Mucosa of descending colon (tissue), 3 donors: ENCODE measurements at regions not wholly inside any gene's neighbourhood (a gene's known extent, or its start where the extent isn't known, plus 50 kb on each side); places are given as distances from the start of the nearest gene placed in this dataset.

ENCODE experiments used
- ATAC-seq: fragments of 200-7000 bp; cut with Tn5 transposase; one replicate; pipeline ENCODE4 v1.9.1; 2020; ENCODE audit warnings: mild to moderate bottlenecking, moderate library complexity
- DNase-seq, 3 donors: peaks; one replicate each; pipeline ENCODE4 v3.0.0-alpha.2; 2020
- H3K36me3 ChIP-seq: fragments of 200-600 bp; one replicate; pipeline ENCODE4 v1.8.0; 2021; ENCODE audit warnings: low read depth, mild to moderate bottlenecking
- H3K4me1 ChIP-seq: fragments of 200-600 bp; one replicate; pipeline ENCODE4 v1.8.0; 2021; ENCODE audit warnings: low read depth, mild to moderate bottlenecking
- H3K4me3 ChIP-seq: fragments of 200-600 bp; one replicate; pipeline ENCODE4 v1.8.0; 2021; ENCODE audit warnings: mild to moderate bottlenecking
- H3K9me3 ChIP-seq: fragments of 200-600 bp; one replicate; pipeline ENCODE4 v1.8.0; 2021; ENCODE audit warnings: mild to moderate bottlenecking
- intact Hi-C, 2 donors: fragments of 100-400 bp; cut with DNase I in 1 of 2; cut with micrococcal nuclease in 1 of 2; formaldehyde crosslinking; loops; one replicate each; pipeline versions ENCODE4 v1.11.0 to v1.11.1; 2022; cut with DNase I, micrococcal nuclease
- TF ChIP-seq, protein P1 (sequence below): fragments of 200-600 bp; IDR thresholded peaks from one replicate; pipeline ENCODE4 v1.8.0; 2022; ENCODE audit warnings: antibody characterized with exemption, mild to moderate bottlenecking
- donor health status: DM: no; HTN: no; CAD: no; lungs with moderate emphysema.
- donor health status: DM: no; HTN: no; CAD: no.
- donor health status: DM: no; HTN: yes; CAD: no.

DNA sequence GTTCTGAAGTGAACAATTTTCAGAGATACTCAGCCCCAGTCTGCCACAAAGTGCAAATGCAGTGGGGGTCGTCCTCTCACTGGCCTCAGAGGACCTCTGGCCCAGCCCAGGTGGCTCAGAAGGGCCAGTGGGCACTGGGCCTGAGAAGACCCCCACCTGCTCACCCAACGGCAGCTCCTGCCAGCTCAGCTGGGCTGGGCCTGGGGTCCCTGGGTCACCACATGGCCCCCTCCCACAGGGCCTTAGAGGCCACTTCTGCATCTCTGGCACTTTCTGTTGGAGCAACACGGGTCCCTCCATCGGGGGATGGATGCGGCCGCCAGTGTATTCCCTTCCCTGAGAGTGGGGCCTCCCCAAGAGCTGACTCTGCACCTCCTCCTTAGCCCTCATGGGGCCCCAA lies 262.7 kb upstream of the KCNH8 start:
- Histone ChIP-seq H3K4me1 (no peaks in the 10 kb centered on the region), H3K4me3 (no peak overlapping the region), H3K9me3 (no peaks in the 10 kb centered on the region), H3K36me3 (no peaks in the 10 kb centered on the region)
- DNase-seq (peak in 1 of 3 donors; percentile 15), ATAC-seq (no peak)
- TF ChIP-seq, protein P1, sequence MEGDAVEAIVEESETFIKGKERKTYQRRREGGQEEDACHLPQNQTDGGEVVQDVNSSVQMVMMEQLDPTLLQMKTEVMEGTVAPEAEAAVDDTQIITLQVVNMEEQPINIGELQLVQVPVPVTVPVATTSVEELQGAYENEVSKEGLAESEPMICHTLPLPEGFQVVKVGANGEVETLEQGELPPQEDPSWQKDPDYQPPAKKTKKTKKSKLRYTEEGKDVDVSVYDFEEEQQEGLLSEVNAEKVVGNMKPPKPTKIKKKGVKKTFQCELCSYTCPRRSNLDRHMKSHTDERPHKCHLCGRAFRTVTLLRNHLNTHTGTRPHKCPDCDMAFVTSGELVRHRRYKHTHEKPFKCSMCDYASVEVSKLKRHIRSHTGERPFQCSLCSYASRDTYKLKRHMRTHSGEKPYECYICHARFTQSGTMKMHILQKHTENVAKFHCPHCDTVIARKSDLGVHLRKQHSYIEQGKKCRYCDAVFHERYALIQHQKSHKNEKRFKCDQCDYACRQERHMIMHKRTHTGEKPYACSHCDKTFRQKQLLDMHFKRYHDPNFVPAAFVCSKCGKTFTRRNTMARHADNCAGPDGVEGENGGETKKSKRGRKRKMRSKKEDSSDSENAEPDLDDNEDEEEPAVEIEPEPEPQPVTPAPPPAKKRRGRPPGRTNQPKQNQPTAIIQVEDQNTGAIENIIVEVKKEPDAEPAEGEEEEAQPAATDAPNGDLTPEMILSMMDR: no peak
- intact Hi-C loops: no loop called here

DNA sequence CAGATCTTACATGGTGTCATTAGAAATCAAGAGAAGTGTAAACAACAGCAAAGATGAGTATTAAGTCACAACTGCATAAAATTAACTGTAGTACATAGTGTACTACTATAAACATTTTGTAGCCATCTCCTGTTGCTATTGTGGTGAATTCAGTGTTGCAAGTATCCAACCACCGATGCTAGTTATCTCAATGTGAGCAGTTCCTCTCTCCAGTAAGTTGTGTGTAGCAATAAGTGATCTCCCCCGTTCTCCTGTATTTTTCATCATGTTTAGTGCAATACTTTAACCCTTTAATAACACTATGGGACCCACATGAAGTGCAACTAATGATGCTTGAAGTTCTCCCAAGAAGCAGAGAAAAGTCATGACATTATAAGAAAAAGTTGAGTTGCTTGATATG lies 264.7 kb upstream of the KCNH8 start:
- Histone ChIP-seq H3K36me3 (no peaks in the 10 kb centered on the region), H3K9me3 (no peaks in the 10 kb centered on the region), H3K4me1 (no peaks in the 10 kb centered on the region), H3K4me3 (no peak overlapping the region)
- intact Hi-C loops: no loop called here
- DNase-seq: no peak
- ATAC-seq: no peak
- TF ChIP-seq, protein P1: no peak

DNA sequence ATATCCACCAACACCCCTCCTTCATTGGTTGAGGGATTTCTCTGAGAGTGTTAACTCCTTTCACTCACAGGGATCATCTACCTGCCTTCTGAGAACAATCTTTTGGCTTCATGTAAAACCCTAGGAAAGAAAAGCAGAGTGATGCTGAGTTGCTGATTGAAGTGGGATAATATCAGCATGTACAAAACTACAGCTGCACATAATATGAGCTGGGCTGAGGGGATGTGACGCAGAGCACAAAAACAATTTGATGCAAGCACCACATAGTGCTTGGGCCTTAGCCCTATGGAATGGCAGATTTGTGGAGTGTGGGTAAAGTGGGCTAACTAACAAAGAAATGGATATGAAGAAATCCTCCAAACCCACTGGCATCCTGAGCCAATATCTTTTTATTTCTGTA lies 267.6 kb upstream of the KCNH8 start:
- no peak for DNase-seq
- Histone ChIP-seq H3K9me3 (no peaks in the 10 kb centered on the region), H3K4me1 (no peaks in the 10 kb centered on the region), H3K36me3 (no peaks in the 10 kb centered on the region), H3K4me3 (no peak overlapping the region)
- no peak for ATAC-seq
- intact Hi-C loops: no loop called here
- TF ChIP-seq, protein P1: no peak

DNA sequence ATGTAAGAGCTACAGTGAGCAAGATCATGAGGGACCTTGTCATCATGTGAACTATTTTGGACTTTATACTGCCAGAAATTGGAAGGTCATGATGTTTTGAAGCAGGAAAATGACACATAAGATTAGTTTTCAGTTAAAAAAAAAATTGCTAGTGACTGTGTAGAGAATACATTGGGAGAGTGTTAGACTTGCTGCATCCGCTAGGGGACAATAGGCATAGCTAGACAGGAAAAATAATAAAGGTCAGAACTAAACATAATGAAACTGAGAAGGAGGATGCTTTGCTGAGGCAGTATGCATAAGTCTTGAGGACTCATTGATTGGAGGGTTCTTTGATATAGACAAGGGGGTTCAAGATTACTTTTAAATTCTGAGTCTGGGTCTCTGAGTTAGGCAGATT lies 275.8 kb upstream of the KCNH8 start:
- intact Hi-C loops: no loop called here
- DNase-seq (no peak), ATAC-seq (no peak)
- H3K9me3 ChIP-seq: no peaks in the 10 kb centered on the region
- H3K36me3 ChIP-seq: no peaks in the 10 kb centered on the region
- H3K4me1 ChIP-seq: no peaks in the 10 kb centered on the region
- TF ChIP-seq, protein P1: no peak
- H3K4me3 ChIP-seq: no peak overlapping the region

DNA sequence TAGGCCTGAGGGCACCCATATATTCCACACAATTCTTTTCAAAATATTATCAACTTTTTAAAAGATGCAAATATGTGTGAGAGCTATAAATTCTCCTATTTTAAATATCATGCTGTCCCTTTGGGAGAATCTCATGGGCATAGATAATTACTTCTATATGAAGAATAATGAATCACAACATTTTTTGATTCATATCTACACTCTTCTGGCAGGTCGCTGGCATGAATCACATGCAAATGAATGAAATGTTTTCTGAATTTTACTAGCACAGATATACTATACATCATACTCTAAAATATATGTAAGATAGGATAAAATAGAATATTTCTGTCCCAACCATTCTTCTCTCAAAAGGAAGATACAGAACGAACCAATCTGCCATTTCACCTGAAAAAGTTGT lies 277.7 kb upstream of the KCNH8 start:
- TF ChIP-seq, protein P1: no peak
- Histone ChIP-seq H3K36me3 (no peaks in the 10 kb centered on the region), H3K4me3 (no peak overlapping the region), H3K9me3 (no peaks in the 10 kb centered on the region), H3K4me1 (no peaks in the 10 kb centered on the region)
- DNase-seq (no peak), ATAC-seq (no peak)
- intact Hi-C loops: no loop called here

DNA sequence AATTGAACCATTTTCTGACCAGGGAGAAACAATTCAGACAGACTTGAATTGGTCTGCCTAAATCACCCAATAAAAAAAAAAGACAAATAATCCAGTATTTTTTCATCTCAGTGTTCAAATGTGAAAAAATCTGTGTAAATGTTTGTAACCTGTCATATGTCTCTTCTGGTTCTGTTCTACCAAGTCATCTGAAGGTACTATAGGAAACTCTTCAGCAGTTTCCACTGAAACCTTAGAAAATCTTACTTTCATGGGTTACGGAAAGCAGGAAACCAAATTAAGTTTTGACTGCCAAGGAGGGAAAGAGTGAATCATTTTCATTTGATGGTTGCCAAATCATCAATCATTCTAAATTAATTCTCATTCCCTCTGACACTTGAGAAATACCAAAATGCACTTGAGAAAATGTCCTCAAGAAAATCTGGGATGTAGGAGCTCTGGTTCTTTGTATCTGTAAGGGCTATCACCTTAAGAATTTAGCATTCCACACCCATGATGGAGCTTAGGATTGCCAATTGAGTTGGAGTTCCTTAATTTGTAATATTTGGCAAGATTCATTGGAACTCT lies 278.2 kb upstream of the KCNH8 start:
- no peak for ATAC-seq
- H3K9me3 ChIP-seq: no peaks in the 10 kb centered on the region
- intact Hi-C loops: no loop called here
- no peaks in the 10 kb centered on the region for H3K36me3 ChIP-seq
- no peak for DNase-seq
- TF ChIP-seq, protein P1: no peak
- H3K4me1 ChIP-seq: no peaks in the 10 kb centered on the region
- H3K4me3 ChIP-seq: no peak overlapping the region
